GM12872 (cell line): ENCODE measurements at regions not wholly inside any gene's neighbourhood (a gene's known extent, or its start where the extent isn't known, plus 50 kb on each side); places are given as distances from the start of the nearest gene placed in this dataset.

Experiments
- CTCF ChIP-seq: IDR thresholded peaks from 3 replicates; pipeline ENCODE4 v1.5.1; 2011; ENCODE audit warnings: low read depth, mild to moderate bottlenecking, low read length, moderate library complexity; ENCODE audit not compliant: insufficient read depth

GRCh38 chr4:135966936-135967335, 1565.4 kb downstream of the PCDH18 start:
- no peak for TF ChIP-seq CTCF

- no peak for TF ChIP-seq CTCF
Measured at GRCh38 chr4:135963009-135963408, 1569.3 kb downstream of the PCDH18 start.

- TF ChIP-seq CTCF = no peak
Measured at GRCh38 chr4:135949931-135950330, 1582.4 kb downstream of the PCDH18 start.

- TF ChIP-seq CTCF = no peak
Measured at GRCh38 chr4:135948797-135949196, 1583.5 kb downstream of the PCDH18 start.

GRCh38 chr4:135941671-135942070, 1590.6 kb downstream of the PCDH18 start:
- TF ChIP-seq CTCF = no peak

- no peak for TF ChIP-seq CTCF
Measured at GRCh38 chr4:135934026-135934425, 1598.3 kb downstream of the PCDH18 start.

GRCh38 chr4:135927651-135928050, 1604.6 kb downstream of the PCDH18 start:
- no peak for TF ChIP-seq CTCF

- TF ChIP-seq CTCF = no peak
Measured at GRCh38 chr4:135921081-135921480, 1611.2 kb downstream of the PCDH18 start.
